K562 (cell line): ENCODE measurements at regions not wholly inside any gene's neighbourhood (a gene's known extent, or its start where the extent isn't known, plus 50 kb on each side); places are given as distances from the start of the nearest gene placed in this dataset.

ENCODE experiments used
- ATAC-seq: fragments of 200-7000 bp; cut with Tn5 transposase; 3 replicates; pipeline ENCODE4 v1.9.1; 2020; ENCODE audit warnings: moderate library complexity
- BruUV-seq: library from RNA; stranded (reverse); fragments of 400-500 nt; replicated peaks from 2 replicates; lab custom pipeline; 2021; lab: Mats Ljungman, UMichigan
- CTCF ChIA-PET: fragments of 300-600 bp; formaldehyde crosslinking; extraction: SDS; loops from one replicate; lab custom pipeline; 2021; ENCODE audit warnings: low intra/inter-chr PET ratio; lab: Yijun Ruan, JAX
- POLR2A ChIA-PET: fragments of 300-600, 350-650 bp; sonication (Branson Sonifier 250); formaldehyde crosslinking; extraction: SDS; loops from one replicate; lab custom pipeline; 2021; ENCODE audit warnings: antibody characterized with exemption, inconsistent platforms; lab: Yijun Ruan, JAX
- DNase-seq, 4 experiments: peaks; one replicate each; pipeline versions ENCODE4 v3.0.0 to v3.0.0-alpha.2; 2011 to 2018; ENCODE audit warnings: low spot score in 3 of 4, mixed read lengths in 3 of 4; ENCODE audit errors: extremely low read depth in 1 of 4
- FAIRE-seq: peaks from 2 replicates; lab custom pipeline; 2011; peaks lifted over from hg19 to GRCh38; lab: Jason Lieb, UNC
- H2AFZ ChIP-seq: 2 replicates; pipeline ENCODE4 v1.6.0; 2011; ENCODE audit warnings: low read depth, low read length, control low read depth, inconsistent platforms
- H3K27ac ChIP-seq: fragments of 200-600 bp; 3 replicates; pipeline ENCODE4 v1.8.0; 2011; ENCODE audit warnings: low read depth, mild to moderate bottlenecking, control low read depth, inconsistent platforms, low read length, moderate library complexity, mixed read lengths; ENCODE audit errors: extremely low read depth
- H3K27me3 ChIP-seq, 2 experiments: fragments of 300-600 bp in 1 of 2; 2 replicates in 1 of 2; 3 replicates in 1 of 2; pipeline versions ENCODE4 v1.6.0 to v1.8.0; 2011; ENCODE audit warnings: inconsistent platforms in 2 of 2, low read length in 2 of 2, mild to moderate bottlenecking in 1 of 2, mixed read lengths in 1 of 2, moderate library complexity in 1 of 2; ENCODE audit not compliant: control insufficient read depth in 2 of 2, insufficient read depth in 2 of 2
- H3K36me3 ChIP-seq: fragments of 300-600 bp; 3 replicates; pipeline ENCODE4 v1.8.0; 2011; ENCODE audit warnings: mild to moderate bottlenecking, low read length, inconsistent platforms; ENCODE audit not compliant: control insufficient read depth, insufficient read depth
- H3K4me1 ChIP-seq, 2 experiments: fragments of 200-600 bp in 1 of 2; replicated peaks in 1 of 2; 2 replicates in 1 of 2; 3 replicates in 1 of 2; pipeline versions ENCODE4 v1.5.1 to v1.8.0; 2011; ENCODE audit warnings: inconsistent platforms in 2 of 2, low read length in 2 of 2, mild to moderate bottlenecking in 1 of 2, mixed read lengths in 1 of 2, moderate library complexity in 1 of 2; ENCODE audit not compliant: control insufficient read depth in 2 of 2, insufficient read depth in 2 of 2
- H3K4me2 ChIP-seq: 2 replicates; pipeline ENCODE4 v1.6.1; 2011; ENCODE audit warnings: low read length, control low read depth, inconsistent platforms, mixed read lengths; ENCODE audit not compliant: insufficient read depth
- H3K4me3 ChIP-seq: fragments of 200-600 bp; sonication (generic), shearing (Covaris generic); 2 replicates; pipeline ENCODE4 v1.5.1; 2016; ENCODE audit warnings: control low read depth, inconsistent platforms
- H3K79me2 ChIP-seq: fragments of 200-600 bp; 3 replicates; pipeline ENCODE4 v1.8.0; 2011; ENCODE audit warnings: low read length, inconsistent platforms; ENCODE audit not compliant: control insufficient read depth, insufficient read depth
- H3K9ac ChIP-seq, 2 experiments: 2 replicates each; pipeline versions ENCODE4 v1.6.0 to v1.6.1; 2011; ENCODE audit warnings: low read depth in 2 of 2, low read length in 2 of 2, control low read depth in 1 of 2, inconsistent platforms in 1 of 2, mild to moderate bottlenecking in 1 of 2, mixed read lengths in 1 of 2; ENCODE audit not compliant: insufficient read depth in 1 of 2
- H3K9me1 ChIP-seq: one replicate; pipeline ENCODE4 v1.6.0; 2011; ENCODE audit warnings: inconsistent platforms, mild to moderate bottlenecking, low read length, moderate library complexity; ENCODE audit not compliant: control insufficient read depth, insufficient read depth
- H3K9me3 ChIP-seq: replicated peaks from 2 replicates; pipeline ENCODE4 v1.5.1; 2011; ENCODE audit warnings: low read depth, low read length, inconsistent platforms; ENCODE audit not compliant: control insufficient read depth, insufficient read depth
- H4K20me1 ChIP-seq: replicated peaks from 2 replicates; pipeline ENCODE4 v1.6.1; 2011; ENCODE audit warnings: low read length, inconsistent platforms, mixed read lengths; ENCODE audit not compliant: control insufficient read depth, insufficient read depth
- EHMT2 ChIP-seq: fragments of 450-650 bp; IDR thresholded peaks from 2 replicates; pipeline ENCODE4 v1.6.1; 2018; ENCODE audit warnings: antibody characterized with exemption
- JUND ChIP-seq, 2 experiments: IDR thresholded peaks; 2 replicates in 1 of 2; 3 replicates in 1 of 2; pipeline ENCODE4 v1.6.1; 2011; ENCODE audit warnings: borderline replicate concordance in 2 of 2, low read depth in 2 of 2, low read length in 2 of 2, improper control_type of control experiment in 1 of 2, missing biosample characterization in 1 of 2, missing genetic modification characterization in 1 of 2, missing genetic modification reagents in 1 of 2
- RBFOX2 ChIP-seq: fragments of 200-400 bp; formaldehyde crosslinking; IDR thresholded peaks from 2 replicates; pipeline ENCODE4 v1.6.1; 2017; ENCODE audit warnings: low read depth, mild to moderate bottlenecking, low read length, moderate library complexity
- SRF ChIP-seq, 2 experiments: fragments of 250-450, 450-650 bp in 1 of 2; sonication (Bioruptor Pico) in 1 of 2; sonication (generic) in 1 of 2; formaldehyde crosslinking; IDR thresholded peaks; 2 replicates each; pipeline versions ENCODE4 v1.5.0 to v1.5.1; 2020 to 2022; ENCODE audit warnings: mild to moderate bottlenecking in 1 of 2, missing genetic modification reagents in 1 of 2
- THAP7 ChIP-seq: fragments of 250-450 bp; sonication (Bioruptor Pico); IDR thresholded peaks from 2 replicates; pipeline ENCODE4 v1.5.0; 2021
- UBTF ChIP-seq, 2 experiments: IDR thresholded peaks; 2 replicates each; pipeline ENCODE4 v1.6.1; 2012; ENCODE audit warnings: improper control_type of control experiment in 2 of 2, low read depth in 2 of 2, low read length in 2 of 2, borderline replicate concordance in 1 of 2
- VEZF1 ChIP-seq: fragments of 200-800 bp; sonication (Bioruptor generic); IDR thresholded peaks from 2 replicates; pipeline ENCODE4 v1.6.1; 2017; ENCODE audit warnings: missing genetic modification characterization, missing compliant biosample characterization
- ZNF41 ChIP-seq: fragments of 250-450 bp; sonication (Bioruptor Pico); conservative IDR thresholded peaks from 2 replicates; pipeline ENCODE4 v1.4.0; 2020; ENCODE audit warnings: mild to moderate bottlenecking
- ZNF77 ChIP-seq: fragments of 250-450 bp; sonication (Bioruptor Pico); IDR thresholded peaks from 2 replicates; pipeline ENCODE4 v1.5.0; 2020
- WGBS: fragments of 100-300 bp; shearing (Covaris generic); methylation state at CpG from one replicate; pipeline ENCODE4 v1.1.6; 2016; ENCODE audit warnings: low coverage, mixed read lengths; ENCODE audit not compliant: insufficient coverage; ENCODE audit errors: missing lambda C conversion rate; 5-methylcytosine and 5-hydroxymethylcytosine counted together
- in situ Hi-C: fragments of 300-500 bp; cut with MboI; formaldehyde crosslinking; loops from 4 replicates; pipeline ENCODE4 v1.15.0; 2018; ENCODE audit warnings: inconsistent platforms, mixed read lengths
- intact Hi-C: fragments of 100-400 bp; cut with micrococcal nuclease; formaldehyde crosslinking; loops from 2 replicates; pipeline ENCODE4 v1.14.2; 2022
- TF ChIP-seq, protein P1 (sequence below): fragments of 450-650 bp; IDR thresholded peaks from 2 replicates; pipeline ENCODE4 v1.6.1; 2016; ENCODE audit warnings: missing biosample characterization, missing genetic modification characterization

DNA sequence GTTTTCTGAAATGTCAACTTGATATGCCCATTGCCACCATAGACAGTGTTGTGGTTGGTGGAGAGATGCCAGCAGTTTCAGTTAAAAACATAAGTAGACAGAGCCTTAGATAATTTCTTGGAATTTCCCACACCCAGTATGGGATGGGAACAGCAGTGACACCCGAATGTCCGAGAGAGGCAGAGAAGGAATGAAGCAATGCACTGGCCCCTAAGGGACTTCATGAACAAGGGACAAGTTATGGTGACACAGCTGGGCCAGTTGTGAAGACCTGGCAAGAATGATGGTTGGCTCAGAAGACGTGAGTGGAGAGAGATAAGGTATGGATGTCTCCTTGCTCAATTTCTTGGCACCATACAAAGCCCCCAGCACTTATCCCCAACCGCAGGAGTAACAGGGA lies 165.2 kb upstream of the APCDD1 start:
- TF ChIP-seq EHMT2 (no peak), RBFOX2 (no peak), VEZF1 (no peak), ZNF41 (CRISPR knock-in tag) (no peak), ZNF77 (no peak), THAP7 (CRISPR knock-in tag) (no peak), SRF (CRISPR knock-in tag; IDR thresholded peaks at IDR 0.05) (no peak), JUND (IDR thresholded peaks at IDR 0.05; ENCODE audit: borderline replicate concordance, low read depth, low read length) (no peak), JUND (tag; IDR thresholded peaks at IDR 0.05; ENCODE audit: borderline replicate concordance, low read depth, low read length) (no peak), UBTF (IDR thresholded peaks at IDR 0.05; ENCODE audit: borderline replicate concordance in 1 of 2, low read depth in 2 of 2, low read length in 2 of 2) (no peak)
- TF ChIP-seq, protein P1, sequence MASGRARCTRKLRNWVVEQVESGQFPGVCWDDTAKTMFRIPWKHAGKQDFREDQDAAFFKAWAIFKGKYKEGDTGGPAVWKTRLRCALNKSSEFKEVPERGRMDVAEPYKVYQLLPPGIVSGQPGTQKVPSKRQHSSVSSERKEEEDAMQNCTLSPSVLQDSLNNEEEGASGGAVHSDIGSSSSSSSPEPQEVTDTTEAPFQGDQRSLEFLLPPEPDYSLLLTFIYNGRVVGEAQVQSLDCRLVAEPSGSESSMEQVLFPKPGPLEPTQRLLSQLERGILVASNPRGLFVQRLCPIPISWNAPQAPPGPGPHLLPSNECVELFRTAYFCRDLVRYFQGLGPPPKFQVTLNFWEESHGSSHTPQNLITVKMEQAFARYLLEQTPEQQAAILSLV (tag): no peak
- ChIA-PET CTCF (no interaction called here), POLR2A (no interaction called here)
- no peaks in the 10 kb centered on the region for H3K79me2 ChIP-seq
- no peaks in the 10 kb centered on the region for H3K36me3 ChIP-seq
- H3K4me1 ChIP-seq: no peaks in the 10 kb centered on the region
- intact Hi-C loops (no loop called here), in situ Hi-C loops (no loop called here)
- no peaks in the 10 kb centered on the region for H3K9me1 ChIP-seq
- H3K27me3 ChIP-seq: peaks cover 9 to 28% of the 10 kb centered on the region in 2 experiments
- WGBS: 1% methylated on average over 4 of the region's 4 CpGs
- no peak for FAIRE-seq
- H2AFZ ChIP-seq: no peak overlapping the region
- BruUV-seq: no TSS peak
- H3K9me3 ChIP-seq: no peaks in the 10 kb centered on the region
- no peak overlapping the region for H3K4me2 ChIP-seq
- DNase-seq: no peak
- H3K9ac ChIP-seq: no peak overlapping the region
- H3K27ac ChIP-seq: no peak overlapping the region
- no peaks in the 10 kb centered on the region for H4K20me1 ChIP-seq
- ATAC-seq: no peak
- no peak overlapping the region for H3K4me3 ChIP-seq
